Liver (tissue), 7 donors: ENCODE measurements at regions not wholly inside any gene's neighbourhood (a gene's known extent, or its start where the extent isn't known, plus 50 kb on each side); places are given as distances from the start of the nearest gene placed in this dataset.

ENCODE experiments used
- DNase-seq: peaks from one replicate; pipeline ENCODE4 v3.0.0-alpha.2; 2017; ENCODE audit warnings: low spot score
- H3K27ac ChIP-seq, 2 donors: one replicate each; pipeline ENCODE4 v1.7.0; 2013; ENCODE audit warnings: inconsistent platforms in 2 of 2, low read length in 2 of 2, control low read depth in 1 of 2, low read depth in 1 of 2, mild to moderate bottlenecking in 1 of 2
- H3K27me3 ChIP-seq, 4 donors: one replicate each; pipeline versions ENCODE4 v1.6.1 to v1.7.0; 2013; ENCODE audit warnings: low read length in 3 of 4, inconsistent platforms in 1 of 4, mild to moderate bottlenecking in 1 of 4, moderate library complexity in 1 of 4; ENCODE audit not compliant: control insufficient read depth in 4 of 4, insufficient read depth in 4 of 4
- H3K36me3 ChIP-seq, 4 donors: one replicate each; pipeline versions ENCODE4 v1.6.1 to v1.7.0; 2013; ENCODE audit warnings: low read length in 3 of 4, mild to moderate bottlenecking in 3 of 4, low read depth in 1 of 4, moderate library complexity in 1 of 4; ENCODE audit not compliant: control insufficient read depth in 4 of 4, insufficient read depth in 3 of 4
- H3K4me1 ChIP-seq, 4 donors: one replicate each; pipeline versions ENCODE4 v1.6.1 to v1.7.0; 2013; ENCODE audit warnings: low read length in 3 of 4, mild to moderate bottlenecking in 3 of 4, moderate library complexity in 1 of 4; ENCODE audit not compliant: control insufficient read depth in 4 of 4, insufficient read depth in 4 of 4
- H3K4me3 ChIP-seq, 3 donors: one replicate each; pipeline versions ENCODE4 v1.6.1 to v1.7.0; 2013; ENCODE audit warnings: low read length in 3 of 3, control low read depth in 1 of 3, low read depth in 1 of 3, mild to moderate bottlenecking in 1 of 3
- H3K9ac ChIP-seq, 2 donors: one replicate each; pipeline ENCODE4 v1.7.0; 2013; ENCODE audit warnings: low read length in 2 of 2, mild to moderate bottlenecking in 2 of 2, moderate library complexity in 2 of 2, control low read depth in 1 of 2, low read depth in 1 of 2
- H3K9me3 ChIP-seq, 4 donors: one replicate each; pipeline versions ENCODE4 v1.6.1 to v1.7.0; 2013; ENCODE audit warnings: low read length in 3 of 4; ENCODE audit not compliant: control insufficient read depth in 4 of 4
- ATF3 ChIP-seq: IDR thresholded peaks from 2 replicates; pipeline ENCODE4 v1.6.1; 2016; ENCODE audit warnings: antibody characterized with exemption
- EGR1 ChIP-seq, 2 donors: IDR thresholded peaks; 2 replicates each; pipeline ENCODE4 v1.6.1; 2016 to 2018; ENCODE audit warnings: antibody characterized with exemption in 2 of 2, low read depth in 2 of 2
- FOXA1 ChIP-seq: IDR thresholded peaks from 2 replicates; pipeline ENCODE4 v1.6.1; 2016; ENCODE audit warnings: antibody characterized with exemption
- FOXA2 ChIP-seq: IDR thresholded peaks from 2 replicates; pipeline ENCODE4 v1.6.1; 2016; ENCODE audit warnings: antibody characterized with exemption
- GABPA ChIP-seq, 2 donors: IDR thresholded peaks in 1 of 2; conservative IDR thresholded peaks in 1 of 2; 2 replicates each; pipeline ENCODE4 v1.6.1; 2016; ENCODE audit warnings: antibody characterized with exemption in 2 of 2, mild to moderate bottlenecking in 1 of 2, moderate library complexity in 1 of 2
- HNF4A ChIP-seq, 2 donors: conservative IDR thresholded peaks; 2 replicates each; pipeline ENCODE4 v1.6.1; 2016; ENCODE audit warnings: antibody characterized with exemption in 2 of 2, mild to moderate bottlenecking in 2 of 2
- HNF4G ChIP-seq: IDR thresholded peaks from 2 replicates; pipeline ENCODE4 v1.6.1; 2016; ENCODE audit warnings: antibody characterized with exemption
- JUND ChIP-seq, 2 donors: IDR thresholded peaks; 2 replicates each; pipeline ENCODE4 v1.6.1; 2016; ENCODE audit warnings: antibody characterized with exemption in 2 of 2
- MAX ChIP-seq: IDR thresholded peaks from 2 replicates; pipeline ENCODE4 v1.6.1; 2016; ENCODE audit warnings: antibody characterized with exemption
- NR2F2 ChIP-seq: IDR thresholded peaks from 2 replicates; pipeline ENCODE4 v1.6.1; 2016; ENCODE audit warnings: antibody characterized with exemption
- RAD21 ChIP-seq, 2 donors: IDR thresholded peaks; 2 replicates each; pipeline ENCODE4 v1.6.1; 2016; ENCODE audit warnings: antibody characterized with exemption in 2 of 2, mild to moderate bottlenecking in 2 of 2
- REST ChIP-seq: IDR thresholded peaks from 2 replicates; pipeline ENCODE4 v1.6.1; 2016; ENCODE audit warnings: antibody characterized with exemption, mild to moderate bottlenecking
- RXRA ChIP-seq, 2 donors: IDR thresholded peaks; 2 replicates each; pipeline ENCODE4 v1.6.1; 2017 to 2018; ENCODE audit warnings: antibody characterized with exemption in 2 of 2, mild to moderate bottlenecking in 1 of 2
- SP1 ChIP-seq: IDR thresholded peaks from 2 replicates; pipeline ENCODE4 v1.6.1; 2018; ENCODE audit warnings: antibody characterized with exemption, mild to moderate bottlenecking
- TAF1 ChIP-seq: conservative IDR thresholded peaks from 2 replicates; pipeline ENCODE4 v1.6.1; 2016; ENCODE audit warnings: antibody characterized with exemption, mild to moderate bottlenecking
- YY1 ChIP-seq: IDR thresholded peaks from 2 replicates; pipeline ENCODE4 v1.6.1; 2016; ENCODE audit warnings: antibody characterized with exemption, mild to moderate bottlenecking
- ZBTB33 ChIP-seq: IDR thresholded peaks from 2 replicates; pipeline ENCODE4 v1.6.1; 2016; ENCODE audit warnings: antibody characterized with exemption
- WGBS: extraction: QIAGEN DNeasy Blood & Tissue Kit; methylation state at CpG from one replicate; pipeline ENCODE4 v1.1.7; 2013; 5-methylcytosine and 5-hydroxymethylcytosine counted together
- donor health status: healthy.
- donor health status: healthy.
- donor health status: healthy.
- donor health status: healthy.

- H3K27ac ChIP-seq: no peak overlapping the region
- H3K4me3 ChIP-seq: no peak overlapping the region
- no peaks in the 10 kb centered on the region for H3K9me3 ChIP-seq
- 92% methylated on average over 6 of the region's 6 CpGs for WGBS
- H3K27me3 ChIP-seq: no peaks in the 10 kb centered on the region
- no peaks in the 10 kb centered on the region for H3K4me1 ChIP-seq
- H3K36me3 ChIP-seq: no peaks in the 10 kb centered on the region
- no peak overlapping the region for H3K9ac ChIP-seq
- TF ChIP-seq HNF4G: no peak
- DNase-seq: no peak
These were observed 73.3 kb upstream of the MBOAT2 start for GRCh38 chr2:9076755-9077154.

GRCh38 chr2:9076210-9076609, 72.7 kb upstream of the MBOAT2 start:
- Histone ChIP-seq H3K4me3 (no peak overlapping the region), H3K4me1 (no peaks in the 10 kb centered on the region), H3K9ac (no peak overlapping the region), H3K27me3 (peaks cover 0 to 2% (median 0%) of the 10 kb centered on the region in 4 donors), H3K36me3 (no peaks in the 10 kb centered on the region), H3K9me3 (no peaks in the 10 kb centered on the region), H3K27ac (no peak overlapping the region)
- DNase-seq: no peak
- 88% methylated on average over 1 of the region's 1 CpG for WGBS
- no peak for TF ChIP-seq ATF3
- TF ChIP-seq FOXA2: no peak
- no peak for TF ChIP-seq TAF1
- TF ChIP-seq SP1: no peak
- TF ChIP-seq YY1: no peak
- TF ChIP-seq EGR1 (IDR thresholded peaks at IDR 0.05; ENCODE audit: low read depth in 2 of 2): no peak
- TF ChIP-seq HNF4G: no peak
- TF ChIP-seq MAX: no peak
- no peak for TF ChIP-seq FOXA1
- no peak for TF ChIP-seq REST
- TF ChIP-seq RXRA (IDR thresholded peaks at IDR 0.05): no peak
- TF ChIP-seq JUND (IDR thresholded peaks at IDR 0.05): no peak

- Histone ChIP-seq H3K27me3 (peaks cover 0 to 2% (median 0%) of the 10 kb centered on the region in 4 donors), H3K9me3 (no peaks in the 10 kb centered on the region), H3K36me3 (no peaks in the 10 kb centered on the region), H3K4me3 (no peak overlapping the region), H3K27ac (no peak overlapping the region), H3K4me1 (no peaks in the 10 kb centered on the region), H3K9ac (no peak overlapping the region)
- DNase-seq: no peak
- WGBS: 81% methylated on average over 6 of the region's 6 CpGs
- no peak for TF ChIP-seq FOXA1
- no peak for TF ChIP-seq ZBTB33
- TF ChIP-seq NR2F2: no peak
- no peak for TF ChIP-seq RAD21 (IDR thresholded peaks at IDR 0.05)
- TF ChIP-seq FOXA2: no peak
- TF ChIP-seq HNF4A (conservative IDR thresholded peaks at IDR 0.05): no peak
- no peak for TF ChIP-seq REST
- no peak for TF ChIP-seq SP1
- TF ChIP-seq TAF1: no peak
- no peak for TF ChIP-seq YY1
- TF ChIP-seq GABPA (IDR thresholded peaks at IDR 0.05 in 1 of 2, conservative IDR thresholded peaks at IDR 0.05 in 1 of 2): no peak
- no peak for TF ChIP-seq RXRA (IDR thresholded peaks at IDR 0.05)
- no peak for TF ChIP-seq MAX
These were observed 71.4 kb upstream of the MBOAT2 start for GRCh38 chr2:9074930-9075329.
